HG03439 (cell line): ENCODE measurements at regions not wholly inside any gene's neighbourhood (a gene's known extent, or its start where the extent isn't known, plus 50 kb on each side); places are given as distances from the start of the nearest gene placed in this dataset.

Experiments
- ATAC-seq: cut with Tn5 transposase; IDR thresholded peaks from one replicate; pipeline ENCODE4 v1.9.1; 2021; ENCODE audit warnings: mild to moderate bottlenecking, moderate library complexity; ENCODE audit not compliant: unreplicated experiment

- ATAC-seq, result no peak
Observed at GRCh38 chr12:105740369-105740768, 398.4 kb downstream of the NUAK1 start.

DNA sequence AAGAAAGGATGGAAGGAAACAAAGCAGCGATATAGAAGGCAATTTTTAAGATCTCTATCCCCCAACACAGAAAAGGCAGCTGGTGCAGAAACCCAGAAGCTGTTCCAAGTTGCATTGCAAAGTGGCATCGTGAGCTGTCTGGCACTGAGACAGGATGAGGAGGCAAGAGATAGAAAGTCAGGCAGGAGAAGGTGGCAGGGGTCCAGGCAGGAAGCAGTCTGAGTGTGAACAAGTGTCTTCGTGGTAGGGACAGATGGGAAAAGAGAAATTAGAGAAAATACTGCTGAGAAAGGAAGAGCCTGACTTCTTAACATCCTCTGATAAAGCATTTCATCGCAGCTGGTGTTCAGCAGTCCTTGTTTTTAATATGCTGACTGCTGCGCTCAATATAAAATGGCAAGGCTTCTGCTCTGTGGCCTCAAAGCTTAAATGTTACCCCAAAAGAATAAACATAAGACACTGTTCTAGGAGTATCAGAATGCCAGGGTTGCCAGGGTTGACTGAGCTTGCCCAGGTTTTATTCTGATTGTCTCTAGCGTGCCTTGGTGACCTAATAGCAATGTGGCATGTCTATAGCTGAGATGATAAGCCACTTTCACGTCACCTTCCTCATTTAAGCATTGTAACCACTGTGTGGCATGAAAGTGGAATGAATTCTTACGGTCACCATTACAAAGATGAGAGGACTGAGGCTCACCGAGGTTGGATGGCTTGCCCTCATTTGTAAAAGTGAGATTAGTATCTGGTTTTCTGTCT is 397.6 kb downstream of the NUAK1 start:
- ATAC-seq, result no peak

DNA sequence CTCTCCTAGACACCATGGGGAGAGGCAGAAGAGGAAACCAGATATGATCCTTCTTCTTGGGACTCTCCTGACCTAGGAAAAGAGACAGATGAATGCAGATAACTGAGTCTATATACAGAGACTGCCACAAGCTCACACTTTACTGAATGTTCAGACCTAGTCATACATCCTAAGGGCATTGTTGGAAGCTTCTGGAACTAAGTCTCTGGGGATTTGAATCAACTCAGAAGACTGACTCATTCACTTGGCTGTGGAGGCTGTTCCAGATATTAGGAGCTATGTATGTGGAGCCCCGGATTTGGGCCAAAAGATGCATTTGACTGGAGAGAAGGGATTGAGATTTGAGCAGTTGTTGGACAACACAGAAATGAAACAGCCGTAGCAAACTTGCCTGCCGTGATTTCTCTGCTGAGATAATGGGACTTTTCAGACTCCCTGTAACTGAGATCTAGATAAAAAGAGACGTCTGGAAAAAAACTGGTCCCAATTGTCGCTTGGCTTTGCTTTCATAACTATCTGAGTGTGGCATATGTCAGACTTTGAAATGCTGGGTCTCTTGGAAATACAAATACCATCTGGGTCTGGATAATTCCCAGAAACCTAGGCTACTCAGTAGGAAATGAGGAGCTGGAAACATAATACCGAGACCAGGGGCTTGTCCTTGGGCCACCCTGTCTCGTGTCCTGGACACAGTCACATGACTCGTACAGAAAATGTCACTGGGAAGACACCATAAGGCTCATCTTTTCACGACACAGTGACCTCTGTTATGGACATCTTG is 396.8 kb downstream of the NUAK1 start:
- ATAC-seq, result no peak

GRCh38 chr12:105742567-105742874 is 396.2 kb downstream of the NUAK1 start:
- no peak for ATAC-seq

GRCh38 chr12:105744371-105745058 is 394.2 kb downstream of the NUAK1 start:
- no peak for ATAC-seq

DNA sequence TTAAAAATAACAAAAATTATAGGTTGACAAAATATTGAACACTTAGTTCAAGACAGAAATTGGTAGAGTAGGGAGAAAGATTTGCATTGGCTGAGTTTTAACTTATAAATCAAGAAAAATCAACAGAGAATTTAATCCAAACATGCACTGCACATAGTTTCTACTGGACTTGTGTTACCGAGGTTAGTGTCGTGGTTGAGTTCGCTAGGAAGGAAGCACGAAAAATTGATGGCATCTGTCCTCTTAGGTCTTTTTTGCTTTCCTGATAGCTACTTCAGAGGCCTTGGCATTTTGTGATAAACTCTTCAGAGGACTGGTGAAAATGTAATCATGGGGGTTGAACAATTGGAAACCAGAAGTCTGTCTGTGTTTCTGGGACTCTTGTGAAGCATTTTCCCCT is 392.9 kb downstream of the NUAK1 start:
- ATAC-seq, result no peak

DNA sequence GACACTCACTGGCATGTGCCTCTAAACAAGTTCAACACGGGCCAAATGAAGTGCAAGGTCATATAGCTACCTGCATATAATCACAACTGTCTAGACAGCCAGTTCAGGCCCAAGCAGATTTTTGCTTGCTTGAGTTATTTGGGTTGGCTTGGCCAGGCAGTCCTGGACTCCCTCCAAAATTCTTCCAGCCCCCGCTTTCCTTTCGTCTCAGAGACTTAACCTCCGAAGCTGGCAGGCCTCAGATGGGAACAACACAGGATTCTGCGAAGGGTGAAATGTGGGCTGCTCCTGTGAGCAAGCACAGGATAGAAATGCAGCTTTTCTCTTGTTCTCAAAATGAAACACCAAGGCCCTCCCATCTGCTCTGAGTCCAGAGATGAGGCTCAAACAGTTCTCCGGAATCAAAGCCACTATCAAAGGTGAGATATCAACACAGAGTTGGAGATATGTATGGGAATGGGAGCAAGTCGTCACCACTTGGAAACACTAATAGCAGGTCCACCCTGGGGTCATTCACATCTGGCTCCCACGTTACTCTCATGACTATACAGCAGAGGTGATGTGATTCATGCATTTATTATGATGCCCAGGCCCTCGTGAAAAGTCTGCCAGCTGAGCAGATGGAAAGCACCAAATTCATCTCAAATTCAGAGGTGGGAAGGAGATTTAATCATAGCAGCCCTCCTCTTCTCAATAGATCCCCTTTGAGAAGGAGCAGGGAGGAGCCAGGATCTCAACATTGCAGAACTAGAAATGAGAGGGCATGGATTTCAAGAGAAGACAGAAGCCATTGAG is 389.8 kb downstream of the NUAK1 start:
- no peak for ATAC-seq

- ATAC-seq, result no peak
Observed at GRCh38 chr12:105750096-105750495, 388.7 kb downstream of the NUAK1 start.

DNA sequence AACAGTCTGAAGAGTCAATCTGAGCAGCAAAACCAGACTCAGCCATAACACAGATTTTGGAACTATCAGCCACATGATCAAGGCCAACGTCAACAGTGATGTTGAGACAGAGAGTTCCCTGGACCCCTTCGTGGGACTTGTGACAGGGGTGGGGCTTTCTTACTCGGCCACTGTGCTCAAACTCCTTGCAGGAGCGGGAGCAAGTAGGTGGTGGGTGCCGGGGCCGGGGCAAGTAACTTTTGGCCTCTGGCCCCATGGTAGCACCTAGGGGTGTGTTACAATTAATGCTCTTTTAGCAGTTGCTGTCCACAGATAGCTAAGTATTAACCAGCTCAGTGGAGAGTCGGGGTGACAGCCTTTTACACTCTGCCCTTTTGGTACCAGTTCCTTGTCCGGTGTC is 384.4 kb downstream of the NUAK1 start:
- ATAC-seq, result no peak

DNA sequence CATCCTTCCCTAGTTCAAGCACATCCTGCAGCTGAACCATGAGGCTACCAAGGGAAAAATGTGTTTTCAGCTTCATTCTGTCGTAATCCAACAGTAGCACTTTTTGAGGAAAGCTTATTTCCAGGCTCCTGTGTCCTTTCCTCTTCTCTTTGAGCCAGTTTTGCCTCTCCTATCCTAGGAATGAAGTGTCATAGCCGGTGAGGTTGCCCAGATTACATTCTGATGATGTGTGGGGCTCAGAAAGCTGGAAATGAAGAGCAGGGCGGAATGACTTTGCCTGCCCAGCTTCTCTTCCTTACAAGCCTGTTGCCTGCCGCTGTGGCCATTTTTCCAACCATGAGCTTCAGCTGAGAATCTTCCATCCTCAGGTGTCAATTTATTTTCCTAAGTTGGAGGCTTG is 381.8 kb downstream of the NUAK1 start:
- no peak for ATAC-seq

DNA sequence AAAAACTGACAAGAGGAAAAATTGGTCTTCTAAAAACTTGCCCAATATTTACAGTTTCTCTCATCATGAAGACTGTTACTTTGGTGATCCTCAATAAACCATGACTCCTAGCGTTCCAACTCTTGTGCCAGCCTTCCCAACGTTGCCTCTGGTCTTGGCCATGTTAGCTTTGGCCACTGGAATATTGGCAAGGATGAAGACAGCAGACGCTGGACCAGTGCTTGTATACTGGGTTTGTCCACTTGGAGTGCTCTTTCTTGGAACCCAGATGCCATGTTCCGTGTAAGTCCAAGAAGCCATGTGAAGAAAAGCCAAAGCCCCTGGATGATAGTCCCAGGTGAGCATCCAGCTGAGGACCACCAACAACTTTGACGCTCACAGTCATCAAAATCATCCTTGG is 379.6 kb downstream of the NUAK1 start:
- ATAC-seq, result no peak

- ATAC-seq, result no peak
Observed at GRCh38 chr12:105761075-105761474, 377.7 kb downstream of the NUAK1 start.

DNA sequence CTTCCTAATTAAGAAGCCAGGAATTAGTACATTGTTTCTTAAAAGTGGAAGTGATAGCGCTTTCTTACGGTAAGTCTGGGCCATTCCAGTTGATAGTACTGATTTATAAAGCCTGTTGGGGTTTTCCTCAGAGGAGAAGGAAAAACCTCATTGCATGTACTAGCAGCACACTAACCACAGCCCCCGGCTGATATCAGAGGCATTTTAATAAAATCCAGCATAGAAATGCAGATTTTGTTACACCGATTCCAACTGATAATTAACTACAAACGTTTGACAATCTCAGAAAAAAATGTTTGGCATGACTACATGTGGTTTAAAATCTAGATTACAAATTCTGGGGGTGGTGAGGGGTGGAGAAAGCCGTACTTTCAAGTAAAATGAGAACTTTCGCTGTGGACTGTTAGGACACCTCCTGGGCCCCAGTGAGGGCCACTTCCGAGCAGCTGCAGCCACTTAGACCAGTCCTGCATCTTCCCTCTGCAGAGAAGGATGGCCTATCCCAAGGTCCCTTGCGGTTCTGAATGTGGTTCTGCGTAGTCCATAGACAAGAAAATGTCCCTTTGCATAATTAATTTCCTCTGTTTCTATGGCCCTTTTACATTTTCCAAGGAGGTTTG is 374.4 kb downstream of the NUAK1 start:
- ATAC-seq, result no peak

DNA sequence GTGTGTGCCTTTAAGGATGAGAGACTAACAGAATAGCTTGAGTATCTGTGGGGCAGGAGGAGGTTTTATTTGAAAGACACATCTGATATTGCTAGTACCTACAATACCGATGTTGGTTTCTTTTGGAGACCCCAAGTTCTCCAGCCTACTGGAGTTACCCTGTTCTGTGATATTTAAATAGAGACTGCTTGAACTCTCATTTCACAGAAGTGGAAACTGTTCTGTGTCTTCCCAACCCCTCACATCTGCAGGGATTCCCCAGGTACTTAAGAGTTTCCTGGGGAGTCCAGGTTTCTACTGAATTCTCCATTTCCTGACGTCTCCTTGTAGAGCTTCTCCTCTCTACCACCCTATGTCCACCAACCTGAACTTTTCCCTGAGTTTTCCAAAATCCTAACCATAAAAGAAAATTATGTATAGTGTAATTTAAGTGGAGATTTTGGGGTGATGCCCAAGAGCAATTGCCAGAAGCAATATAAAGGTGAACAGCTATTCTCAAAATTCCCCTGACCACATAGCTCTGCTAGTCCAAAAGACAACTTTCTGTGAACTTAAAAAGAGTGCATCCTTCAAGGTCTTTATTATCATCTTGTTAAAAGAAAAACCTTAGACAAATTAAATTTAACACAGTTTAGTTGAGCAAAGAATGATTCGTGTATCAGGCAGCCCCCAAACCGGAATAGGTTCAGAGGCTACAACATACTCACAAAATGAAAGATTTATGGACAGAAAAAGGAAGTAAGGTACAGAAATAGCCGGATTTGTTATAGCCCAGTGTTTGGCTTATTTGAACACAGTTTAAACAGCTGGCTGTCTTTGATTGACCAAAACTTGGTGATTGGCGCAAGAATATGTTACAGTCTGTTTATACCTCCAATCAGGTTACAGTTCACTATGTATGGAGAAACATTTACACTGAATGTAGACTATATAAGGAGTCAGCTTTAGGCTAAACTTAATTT is 373.4 kb downstream of the NUAK1 start:
- no peak for ATAC-seq

DNA sequence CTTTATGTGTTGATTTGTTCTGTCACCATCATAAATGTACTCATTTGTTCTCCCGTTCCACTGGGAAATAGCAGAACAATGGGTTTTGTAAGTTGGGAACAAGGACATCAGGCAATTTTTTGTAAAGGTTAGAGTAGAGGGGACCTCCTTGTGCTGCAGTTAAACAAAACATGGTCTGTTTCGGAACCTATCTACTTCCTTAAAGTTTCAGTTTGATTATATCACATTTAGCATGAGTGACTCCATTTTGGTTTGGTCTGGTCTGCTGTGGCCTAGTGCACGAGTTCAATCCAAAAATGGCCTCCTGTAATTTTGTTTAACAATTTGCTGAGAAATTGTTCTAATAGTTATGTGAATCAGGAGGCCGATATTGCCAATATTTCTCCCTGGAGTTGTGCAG is 372.7 kb downstream of the NUAK1 start:
- no peak for ATAC-seq

DNA sequence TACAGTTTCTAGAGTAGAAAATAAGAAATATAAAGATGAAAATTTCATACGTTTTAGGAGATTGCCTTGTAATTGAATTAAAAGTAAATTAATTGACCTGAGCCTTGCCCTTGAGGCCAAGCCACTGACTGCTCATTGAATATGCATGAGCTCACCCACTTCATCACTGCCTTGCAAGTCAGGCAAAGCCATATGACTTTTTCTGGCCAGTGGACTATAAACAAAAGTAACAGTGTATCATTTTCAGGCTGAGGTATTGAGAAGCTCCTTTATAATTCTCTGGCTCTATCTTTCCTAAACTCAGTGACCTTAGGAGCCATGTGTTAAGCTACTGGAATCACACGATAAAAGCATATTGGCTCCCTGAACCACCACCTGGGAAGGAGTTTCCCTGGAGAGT is 369.3 kb downstream of the NUAK1 start:
- no peak for ATAC-seq

DNA sequence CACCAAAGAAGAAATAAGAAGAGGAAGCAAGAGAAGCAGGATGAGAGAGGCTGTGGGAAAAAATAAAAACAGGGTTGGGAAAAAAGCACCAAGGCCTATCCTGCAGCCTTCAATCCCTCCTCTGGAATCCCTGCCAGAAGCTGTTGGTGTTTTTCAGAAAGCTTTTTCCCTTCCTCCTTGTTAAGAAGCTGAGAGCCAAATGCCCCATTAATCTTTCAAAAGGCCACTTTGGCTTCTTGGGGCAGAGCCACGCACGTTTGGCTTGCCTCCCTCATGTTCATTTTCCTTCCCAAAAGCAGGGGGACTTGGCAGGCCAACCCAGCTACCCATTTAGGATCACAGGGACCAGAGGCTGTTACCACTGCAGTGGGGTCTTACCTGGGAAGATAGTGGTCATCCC is 365.3 kb downstream of the NUAK1 start:
- ATAC-seq, result no peak

- no peak for ATAC-seq
Observed at GRCh38 chr12:105774037-105774436, 364.7 kb downstream of the NUAK1 start.

GRCh38 chr12:105775343-105775742 is 363.4 kb downstream of the NUAK1 start:
- no peak for ATAC-seq
